ENCODE measurements at regions not wholly inside any gene's neighbourhood (a gene's known extent, or its start where the extent isn't known, plus 50 kb on each side); places are given as distances from the start of the nearest gene placed in this dataset.

DNA sequence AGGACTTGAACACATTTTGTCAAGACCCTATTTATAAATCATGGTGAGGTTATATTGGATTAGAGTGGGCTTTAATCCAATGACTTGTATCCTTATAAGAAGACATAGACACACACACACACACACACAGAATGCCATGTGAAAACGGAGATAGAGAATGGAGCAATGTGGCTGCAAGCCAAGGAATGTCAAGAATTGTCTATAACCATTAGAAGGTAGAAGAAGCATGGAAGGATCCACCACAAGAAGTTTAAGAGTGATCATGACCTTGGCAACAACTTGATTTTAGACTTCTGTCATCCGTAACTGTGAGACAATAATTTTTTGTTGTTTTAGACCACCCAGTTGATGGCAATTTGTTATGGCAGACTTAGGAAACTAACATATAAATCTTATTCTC is 514.2 kb downstream of the TFEC start:
- ATAC-seq, result no peak
- Histone ChIP-seq H4K20me1 (ENCODE audit: control insufficient read depth, insufficient read depth) (no peaks in the 10 kb centered on the region), H3K4me2 (ENCODE audit: control insufficient read depth, insufficient read depth) (no peak overlapping the region), H3K9ac (ENCODE audit: control insufficient read depth, insufficient read depth, low read length) (no peak overlapping the region), H3K27ac (ENCODE audit: control insufficient read depth, insufficient read depth) (no peak overlapping the region), H3K4me1 (ENCODE audit: control insufficient read depth, insufficient read depth, low read length) (no peaks in the 10 kb centered on the region), H3K79me2 (ENCODE audit: control insufficient read depth, insufficient read depth, low read length) (no peaks in the 10 kb centered on the region), H3K36me3 (ENCODE audit: control insufficient read depth in 2 of 2, insufficient read depth in 2 of 2, low read length in 1 of 2) (no peaks in the 10 kb centered on the region), H3K9me3 (replicated peaks; ENCODE audit: control insufficient read depth, insufficient read depth, low read length) (no peaks in the 10 kb centered on the region), H3K4me3 (no peak overlapping the region), H2AFZ (ENCODE audit: control insufficient read depth, low read depth, low read length) (no peak overlapping the region), H3K27me3 (replicated peaks in 1 of 2; ENCODE audit: control insufficient read depth in 2 of 2, insufficient read depth in 2 of 2, low read length in 1 of 2) (no peaks in the 10 kb centered on the region)
- TF ChIP-seq POLR2A (IDR thresholded peaks at IDR 0.05; ENCODE audit: low read depth, low read length) (no peak), HDAC2 (IDR thresholded peaks at IDR 0.05) (no peak), TCF12 (IDR thresholded peaks at IDR 0.05; ENCODE audit: low read depth, low read length) (no peak), POU2F2 (IDR thresholded peaks at IDR 0.05; ENCODE audit: borderline replicate concordance, low read depth, low read length) (no peak), SUPT20H (IDR thresholded peaks at IDR 0.05; ENCODE audit: borderline replicate concordance, control insufficient read depth, low read depth, low read length) (no peak), NFYB (IDR thresholded peaks at IDR 0.05; ENCODE audit: insufficient read depth, low read depth, low read length) (no peak)
- TF ChIP-seq, protein P1, sequence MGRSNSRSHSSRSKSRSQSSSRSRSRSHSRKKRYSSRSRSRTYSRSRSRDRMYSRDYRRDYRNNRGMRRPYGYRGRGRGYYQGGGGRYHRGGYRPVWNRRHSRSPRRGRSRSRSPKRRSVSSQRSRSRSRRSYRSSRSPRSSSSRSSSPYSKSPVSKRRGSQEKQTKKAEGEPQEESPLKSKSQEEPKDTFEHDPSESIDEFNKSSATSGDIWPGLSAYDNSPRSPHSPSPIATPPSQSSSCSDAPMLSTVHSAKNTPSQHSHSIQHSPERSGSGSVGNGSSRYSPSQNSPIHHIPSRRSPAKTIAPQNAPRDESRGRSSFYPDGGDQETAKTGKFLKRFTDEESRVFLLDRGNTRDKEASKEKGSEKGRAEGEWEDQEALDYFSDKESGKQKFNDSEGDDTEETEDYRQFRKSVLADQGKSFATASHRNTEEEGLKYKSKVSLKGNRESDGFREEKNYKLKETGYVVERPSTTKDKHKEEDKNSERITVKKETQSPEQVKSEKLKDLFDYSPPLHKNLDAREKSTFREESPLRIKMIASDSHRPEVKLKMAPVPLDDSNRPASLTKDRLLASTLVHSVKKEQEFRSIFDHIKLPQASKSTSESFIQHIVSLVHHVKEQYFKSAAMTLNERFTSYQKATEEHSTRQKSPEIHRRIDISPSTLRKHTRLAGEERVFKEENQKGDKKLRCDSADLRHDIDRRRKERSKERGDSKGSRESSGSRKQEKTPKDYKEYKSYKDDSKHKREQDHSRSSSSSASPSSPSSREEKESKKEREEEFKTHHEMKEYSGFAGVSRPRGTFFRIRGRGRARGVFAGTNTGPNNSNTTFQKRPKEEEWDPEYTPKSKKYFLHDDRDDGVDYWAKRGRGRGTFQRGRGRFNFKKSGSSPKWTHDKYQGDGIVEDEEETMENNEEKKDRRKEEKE (IDR thresholded peaks at IDR 0.05), result no peak
- TF ChIP-seq, protein P2, sequence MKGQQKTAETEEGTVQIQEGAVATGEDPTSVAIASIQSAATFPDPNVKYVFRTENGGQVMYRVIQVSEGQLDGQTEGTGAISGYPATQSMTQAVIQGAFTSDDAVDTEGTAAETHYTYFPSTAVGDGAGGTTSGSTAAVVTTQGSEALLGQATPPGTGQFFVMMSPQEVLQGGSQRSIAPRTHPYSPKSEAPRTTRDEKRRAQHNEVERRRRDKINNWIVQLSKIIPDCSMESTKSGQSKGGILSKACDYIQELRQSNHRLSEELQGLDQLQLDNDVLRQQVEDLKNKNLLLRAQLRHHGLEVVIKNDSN (IDR thresholded peaks at IDR 0.05; ENCODE audit: borderline replicate concordance, extremely low read length, insufficient read depth, low read depth, low read length), result no peak
- TF ChIP-seq, protein P3, sequence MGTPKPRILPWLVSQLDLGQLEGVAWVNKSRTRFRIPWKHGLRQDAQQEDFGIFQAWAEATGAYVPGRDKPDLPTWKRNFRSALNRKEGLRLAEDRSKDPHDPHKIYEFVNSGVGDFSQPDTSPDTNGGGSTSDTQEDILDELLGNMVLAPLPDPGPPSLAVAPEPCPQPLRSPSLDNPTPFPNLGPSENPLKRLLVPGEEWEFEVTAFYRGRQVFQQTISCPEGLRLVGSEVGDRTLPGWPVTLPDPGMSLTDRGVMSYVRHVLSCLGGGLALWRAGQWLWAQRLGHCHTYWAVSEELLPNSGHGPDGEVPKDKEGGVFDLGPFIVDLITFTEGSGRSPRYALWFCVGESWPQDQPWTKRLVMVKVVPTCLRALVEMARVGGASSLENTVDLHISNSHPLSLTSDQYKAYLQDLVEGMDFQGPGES (IDR thresholded peaks at IDR 0.05), result no peak
- TF ChIP-seq, protein P4, sequence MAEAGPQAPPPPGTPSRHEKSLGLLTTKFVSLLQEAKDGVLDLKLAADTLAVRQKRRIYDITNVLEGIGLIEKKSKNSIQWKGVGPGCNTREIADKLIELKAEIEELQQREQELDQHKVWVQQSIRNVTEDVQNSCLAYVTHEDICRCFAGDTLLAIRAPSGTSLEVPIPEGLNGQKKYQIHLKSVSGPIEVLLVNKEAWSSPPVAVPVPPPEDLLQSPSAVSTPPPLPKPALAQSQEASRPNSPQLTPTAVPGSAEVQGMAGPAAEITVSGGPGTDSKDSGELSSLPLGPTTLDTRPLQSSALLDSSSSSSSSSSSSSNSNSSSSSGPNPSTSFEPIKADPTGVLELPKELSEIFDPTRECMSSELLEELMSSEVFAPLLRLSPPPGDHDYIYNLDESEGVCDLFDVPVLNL (IDR thresholded peaks at IDR 0.05; ENCODE audit: low read depth, low read length), result no peak
- POLR2A ChIA-PET, result no interaction called here
- CTCF ChIA-PET, result interaction anchor here (0.6 kb wide), 1 partner anchor 326 kb away, joined by 3 read pairs; no protein-coding TSS in a partner anchor
- BruUV-seq (replicated peaks), result no TSS peak
- SMC1A ChIA-PET (ENCODE audit: uncharacterized antibody, unreplicated experiment), result interaction anchor here (1.0 kb wide), 1 partner anchor 10 kb away, joined by 4 read pairs; no protein-coding TSS in a partner anchor
- no peak for FAIRE-seq
- in situ Hi-C loops (cut with MboI) (no loop called here), intact Hi-C loops (cut with micrococcal nuclease; ENCODE audit: unreplicated experiment) (no loop called here)
- 17% methylated on average over 2 of the region's 2 CpGs for WGBS (ENCODE audit: insufficient coverage, insufficient replicate concordance, low lambda C conversion rate, missing lambda C conversion rate)
- DNase-seq (ENCODE audit: low read depth, low spot score), result no peak
- RAD21 ChIA-PET (ENCODE audit: unreplicated experiment), result no interaction called here
